HepG2 (cell line): ENCODE measurements at regions not wholly inside any gene's neighbourhood (a gene's known extent, or its start where the extent isn't known, plus 50 kb on each side); places are given as distances from the start of the nearest gene placed in this dataset.

Experiments used
- GABPA ChIP-seq, 2 experiments: IDR thresholded peaks; 2 replicates each; pipeline ENCODE4 v1.6.1; 2011 to 2016; ENCODE audit warnings: low read depth in 2 of 2, low read length in 1 of 2, missing biosample characterization in 1 of 2, missing genetic modification characterization in 1 of 2
- GATA4 ChIP-seq: sonication (generic); IDR thresholded peaks from 2 replicates; pipeline ENCODE4 v1.6.1; 2016; ENCODE audit warnings: antibody characterized with exemption, low read depth, borderline replicate concordance
- GATAD2A ChIP-seq: IDR thresholded peaks from 2 replicates; pipeline ENCODE4 v1.6.1; 2016
- HNRNPK ChIP-seq: fragments of 200-400 bp; formaldehyde crosslinking; IDR thresholded peaks from 2 replicates; pipeline ENCODE4 v1.6.1; 2018; ENCODE audit warnings: low read length, low read depth, moderate library complexity, mild to moderate bottlenecking; ENCODE audit not compliant: poor library complexity, severe bottlenecking
- JARID2 ChIP-seq: sonication (generic); formaldehyde crosslinking; IDR thresholded peaks from 2 replicates; pipeline ENCODE4 v1.8.1; 2023; ENCODE audit warnings: missing genetic modification reagents, inconsistent platforms; ENCODE audit not compliant: insufficient replicate concordance
- NCOA2 ChIP-seq: sonication (generic); formaldehyde crosslinking; IDR thresholded peaks from 2 replicates; pipeline ENCODE4 v1.8.0; 2022; ENCODE audit warnings: inconsistent platforms
- NR3C1 ChIP-seq: sonication (generic); formaldehyde crosslinking; IDR thresholded peaks from 2 replicates; pipeline ENCODE4 v1.4.0; 2020; ENCODE audit warnings: missing genetic modification reagents
- POLR2A ChIP-seq, 2 experiments: IDR thresholded peaks; 2 replicates each; pipeline ENCODE4 v1.6.1; 2011; ENCODE audit warnings: low read depth in 2 of 2, low read length in 2 of 2, mild to moderate bottlenecking in 1 of 2, moderate library complexity in 1 of 2; ENCODE audit not compliant: insufficient read depth in 1 of 2
- SALL2 ChIP-seq: sonication (generic); formaldehyde crosslinking; IDR thresholded peaks from 2 replicates; pipeline ENCODE4 v1.8.1; 2023; ENCODE audit warnings: mild to moderate bottlenecking, missing genetic modification reagents, inconsistent platforms
- TAF1 ChIP-seq: sonication (generic); formaldehyde crosslinking; IDR thresholded peaks from 2 replicates; pipeline ENCODE4 v1.4.0; 2020; ENCODE audit warnings: missing genetic modification reagents
- ZC3H4 ChIP-seq: sonication (generic); formaldehyde crosslinking; IDR thresholded peaks from 2 replicates; pipeline ENCODE4 v1.4.0; 2020; ENCODE audit warnings: missing genetic modification reagents, borderline replicate concordance
- ZNF468 ChIP-seq: sonication (generic); formaldehyde crosslinking; IDR thresholded peaks from 2 replicates; pipeline ENCODE4 v1.8.0; 2022; ENCODE audit warnings: mild to moderate bottlenecking, moderate library complexity, missing genetic modification reagents
- ZNF615 ChIP-seq: sonication (generic); formaldehyde crosslinking; IDR thresholded peaks from 2 replicates; pipeline ENCODE4 v1.5.0; 2020; ENCODE audit warnings: mild to moderate bottlenecking, missing genetic modification reagents, borderline replicate concordance

DNA sequence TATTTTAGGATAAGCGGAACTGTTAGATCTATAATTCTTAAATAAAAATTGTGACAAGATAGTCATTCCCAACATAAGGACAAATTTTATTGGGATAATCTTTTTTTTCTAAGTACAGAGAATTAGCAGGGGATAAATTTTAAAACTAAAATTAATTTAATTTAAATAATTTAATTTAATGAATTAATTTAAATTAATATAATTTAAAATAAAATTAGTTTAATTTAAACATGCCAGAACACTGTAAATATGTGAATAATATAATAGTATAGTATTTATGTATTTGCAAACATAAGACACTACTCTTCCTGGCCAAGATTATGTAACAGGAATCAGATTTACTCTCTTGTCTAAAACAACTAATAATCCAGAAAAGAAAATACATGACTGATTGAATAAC lies 1055.9 kb downstream of the PDHA2 start:
- no peak for TF ChIP-seq NCOA2 (CRISPR knock-in tag)
- TF ChIP-seq ZNF615: no peak
- no peak for TF ChIP-seq ZNF468 (CRISPR knock-in tag)
- TF ChIP-seq JARID2 (CRISPR knock-in tag): no peak
- TF ChIP-seq SALL2: no peak
- no peak for TF ChIP-seq TAF1
- TF ChIP-seq GATAD2A (CRISPR knock-in tag): no peak
- TF ChIP-seq NR3C1 (CRISPR knock-in tag): no peak
- TF ChIP-seq ZC3H4 (CRISPR knock-in tag): no peak
- no peak for TF ChIP-seq HNRNPK
- TF ChIP-seq POLR2A (IDR thresholded peaks at IDR 0.05; ENCODE audit: insufficient read depth in 1 of 2, low read depth in 2 of 2, low read length in 2 of 2): no peak
- no peak for TF ChIP-seq GATA4
- no peak for TF ChIP-seq GABPA (IDR thresholded peaks at IDR 0.05; ENCODE audit: low read depth, low read length)
- no peak for TF ChIP-seq GABPA (CRISPR knock-in tag; IDR thresholded peaks at IDR 0.05; ENCODE audit: low read depth)
